GM12864 (cell line): ENCODE measurements at regions not wholly inside any gene's neighbourhood (a gene's known extent, or its start where the extent isn't known, plus 50 kb on each side); places are given as distances from the start of the nearest gene placed in this dataset.

Experiments used
- DNase-seq: peaks from one replicate; pipeline ENCODE4 v3.0.0-alpha.2; 2011; ENCODE audit warnings: low read depth
- H3K4me3 ChIP-seq: 2 replicates; pipeline ENCODE4 v1.5.1; 2011; ENCODE audit warnings: mild to moderate bottlenecking, low read depth, low read length, control low read depth
- TF ChIP-seq, protein P1 (sequence below): IDR thresholded peaks from 2 replicates; pipeline ENCODE4 v1.5.1; 2011; ENCODE audit warnings: low read depth, mild to moderate bottlenecking, moderate library complexity, low read length, control low read depth, inconsistent platforms; ENCODE audit errors: missing control alignments

DNA sequence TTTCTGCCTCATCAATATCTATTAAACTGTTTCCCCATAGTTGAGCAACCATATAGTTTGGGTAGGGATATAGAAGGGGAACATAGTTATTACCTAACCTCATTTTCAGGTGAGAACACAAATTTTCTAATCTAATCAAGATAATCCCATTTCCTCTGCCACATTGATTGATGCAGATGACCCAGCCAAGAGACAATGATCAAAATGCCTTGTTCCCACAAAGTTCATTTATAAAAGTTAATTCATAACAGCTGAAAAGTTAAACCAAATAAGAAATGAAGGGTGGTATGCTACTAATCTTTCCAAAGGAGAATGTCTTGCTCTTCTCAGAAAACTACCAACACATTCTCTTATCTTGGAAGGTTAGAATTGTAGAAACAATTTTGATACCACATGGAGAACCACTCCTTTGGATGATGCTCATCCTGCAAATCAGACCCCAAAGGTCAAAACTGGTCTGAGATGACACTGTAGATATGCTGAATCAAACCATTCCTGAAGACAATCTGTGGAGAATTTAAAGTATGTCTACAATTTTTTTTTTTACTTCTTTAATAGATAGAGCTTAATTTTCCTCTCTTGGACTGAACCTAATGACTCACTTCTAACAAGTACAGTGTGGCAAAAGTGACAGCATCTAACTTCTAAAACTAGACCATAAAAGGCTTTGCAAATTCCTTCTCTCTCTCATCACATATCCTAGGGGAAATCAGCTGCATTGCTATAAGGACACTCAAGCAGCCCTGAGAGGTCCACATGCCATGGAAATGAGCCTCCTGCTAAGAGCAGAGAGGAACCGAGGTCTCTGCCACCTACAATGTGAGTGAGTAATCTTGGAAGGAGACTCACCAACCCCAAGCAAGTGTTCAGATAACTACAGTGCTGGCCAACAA lies 586.7 kb upstream of the TUSC1 start:
- no peak overlapping the region for H3K4me3 ChIP-seq
- TF ChIP-seq, protein P1, sequence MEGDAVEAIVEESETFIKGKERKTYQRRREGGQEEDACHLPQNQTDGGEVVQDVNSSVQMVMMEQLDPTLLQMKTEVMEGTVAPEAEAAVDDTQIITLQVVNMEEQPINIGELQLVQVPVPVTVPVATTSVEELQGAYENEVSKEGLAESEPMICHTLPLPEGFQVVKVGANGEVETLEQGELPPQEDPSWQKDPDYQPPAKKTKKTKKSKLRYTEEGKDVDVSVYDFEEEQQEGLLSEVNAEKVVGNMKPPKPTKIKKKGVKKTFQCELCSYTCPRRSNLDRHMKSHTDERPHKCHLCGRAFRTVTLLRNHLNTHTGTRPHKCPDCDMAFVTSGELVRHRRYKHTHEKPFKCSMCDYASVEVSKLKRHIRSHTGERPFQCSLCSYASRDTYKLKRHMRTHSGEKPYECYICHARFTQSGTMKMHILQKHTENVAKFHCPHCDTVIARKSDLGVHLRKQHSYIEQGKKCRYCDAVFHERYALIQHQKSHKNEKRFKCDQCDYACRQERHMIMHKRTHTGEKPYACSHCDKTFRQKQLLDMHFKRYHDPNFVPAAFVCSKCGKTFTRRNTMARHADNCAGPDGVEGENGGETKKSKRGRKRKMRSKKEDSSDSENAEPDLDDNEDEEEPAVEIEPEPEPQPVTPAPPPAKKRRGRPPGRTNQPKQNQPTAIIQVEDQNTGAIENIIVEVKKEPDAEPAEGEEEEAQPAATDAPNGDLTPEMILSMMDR: no peak
- no peak for DNase-seq

DNA sequence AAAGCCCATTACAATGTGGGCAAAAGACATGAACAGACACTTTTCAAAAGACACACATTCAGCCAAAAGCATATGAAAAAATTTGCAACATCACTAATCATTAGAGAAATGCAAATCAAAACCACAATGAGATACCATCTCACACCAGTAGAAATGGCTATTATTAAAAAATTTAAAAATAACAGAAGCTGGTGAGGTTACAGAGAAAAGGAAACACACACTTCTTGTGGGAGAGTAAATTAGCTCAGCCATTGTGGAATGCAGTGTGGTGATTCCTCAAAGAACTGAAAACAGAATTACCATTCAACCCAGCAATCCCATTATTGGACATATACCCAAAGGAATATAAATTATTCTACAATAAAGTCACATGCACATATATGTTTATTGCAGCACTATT lies 585.2 kb upstream of the TUSC1 start:
- no peak for DNase-seq
- H3K4me3 ChIP-seq: no peak overlapping the region
- TF ChIP-seq, protein P1: no peak

DNA sequence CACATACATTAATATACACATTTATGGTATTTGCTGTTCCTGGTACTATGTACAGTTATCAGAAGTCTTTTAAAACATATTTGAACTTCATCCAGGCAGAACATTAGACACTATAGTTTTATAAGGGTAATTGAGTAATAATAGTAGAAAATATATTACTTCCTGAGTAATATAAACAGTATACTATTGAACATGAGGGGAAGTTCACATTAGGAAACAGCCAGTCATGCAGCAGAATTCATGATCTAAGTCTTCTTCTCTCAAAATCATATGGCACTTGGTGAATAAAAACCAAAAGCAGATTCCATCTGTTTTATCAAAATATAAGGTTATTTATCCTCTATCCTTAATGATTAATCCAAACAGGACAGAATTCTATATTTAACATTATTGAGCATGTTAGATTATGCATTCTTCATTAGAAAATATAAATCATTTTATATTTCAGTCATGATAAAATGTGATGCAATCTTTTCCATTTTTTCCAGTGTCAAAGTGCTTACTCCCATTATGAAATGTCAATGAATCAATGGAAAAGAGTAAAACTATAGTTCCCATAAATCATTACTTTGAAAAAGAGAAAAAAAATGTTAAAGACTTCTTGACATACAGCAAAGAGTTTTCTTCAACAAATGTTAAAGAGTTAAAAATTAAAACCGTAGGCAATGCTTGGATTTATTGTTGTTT lies 584.3 kb upstream of the TUSC1 start:
- H3K4me3 ChIP-seq: no peak overlapping the region
- TF ChIP-seq, protein P1: no peak
- no peak for DNase-seq

DNA sequence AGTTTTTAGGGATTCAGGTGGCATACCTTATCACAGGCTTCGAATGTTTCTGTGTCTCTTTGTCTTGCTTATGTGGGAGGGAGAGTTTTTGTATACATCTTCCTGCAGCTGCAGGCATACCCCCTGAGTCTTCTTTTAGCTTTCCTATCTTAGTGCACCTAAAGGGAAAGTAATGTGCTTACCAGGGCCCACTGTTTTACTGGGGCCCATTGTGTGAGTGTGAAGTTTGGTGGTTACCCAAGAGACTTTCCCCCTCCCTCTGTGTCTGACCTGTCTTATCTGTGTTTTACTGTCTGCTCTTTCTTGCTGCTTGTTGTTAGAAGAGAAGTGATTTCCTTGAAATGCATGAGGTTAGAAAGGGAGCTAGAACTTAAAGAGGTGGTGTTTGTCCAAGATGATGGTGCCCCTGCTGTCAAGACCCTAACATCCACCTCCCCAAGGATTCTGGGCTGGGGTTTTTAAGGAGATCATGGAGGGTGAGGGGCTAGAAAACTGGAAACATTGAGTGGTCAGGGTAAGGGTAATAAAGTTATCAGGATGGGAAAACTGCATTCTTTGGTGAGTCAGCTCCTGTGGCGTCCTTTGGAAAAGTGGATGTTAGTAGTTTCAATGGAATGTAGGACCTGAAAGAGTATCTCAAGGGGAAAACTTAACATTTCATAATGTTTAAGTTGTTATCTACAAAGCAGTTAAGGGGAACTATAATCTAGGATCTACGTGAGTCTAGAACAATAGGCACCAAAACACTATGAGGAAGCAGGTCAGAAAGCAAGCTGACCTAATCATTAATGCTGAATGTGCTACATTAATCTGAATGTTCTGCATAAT lies 583.5 kb upstream of the TUSC1 start:
- H3K4me3 ChIP-seq: no peak overlapping the region
- DNase-seq: no peak
- TF ChIP-seq, protein P1: no peak

DNA sequence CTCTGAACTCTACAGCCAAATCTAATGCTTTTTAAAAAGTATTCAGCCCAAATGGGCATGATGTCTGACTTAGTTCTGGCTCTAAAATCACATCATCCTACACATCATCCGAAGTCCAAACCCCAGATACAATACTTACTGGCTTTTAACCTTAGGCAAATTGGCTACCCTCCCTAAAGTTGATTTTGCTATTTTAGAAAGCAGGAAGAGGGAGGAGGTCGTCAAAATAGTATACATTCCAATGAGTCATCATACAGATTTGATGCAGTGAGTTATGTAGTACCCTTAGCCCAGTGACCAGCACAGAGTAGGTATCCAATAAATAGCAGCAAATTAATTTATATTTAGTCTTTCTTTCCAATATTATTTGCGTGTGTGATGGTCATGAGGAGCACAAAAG lies 582.0 kb upstream of the TUSC1 start:
- TF ChIP-seq, protein P1: no peak
- H3K4me3 ChIP-seq: no peak overlapping the region
- DNase-seq: no peak

DNA sequence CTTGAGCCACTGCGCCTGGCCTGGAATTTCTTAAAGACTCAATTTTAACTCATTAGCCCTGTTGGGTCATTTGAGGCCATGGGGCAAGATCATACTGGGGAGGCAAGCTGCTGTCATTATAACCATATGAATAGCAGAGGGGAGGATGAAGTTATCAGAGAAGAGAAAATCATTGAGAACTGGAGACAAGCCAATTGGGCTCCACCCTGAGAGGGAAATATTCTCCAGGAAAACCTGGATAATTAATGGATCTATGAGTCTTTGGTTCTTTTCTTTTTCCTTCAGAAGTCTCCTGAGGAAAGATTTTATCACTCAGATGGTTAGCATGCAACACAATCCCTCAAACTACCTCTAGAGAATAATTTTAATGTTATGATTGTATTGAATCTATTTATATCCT lies 569.6 kb upstream of the TUSC1 start:
- H3K4me3 ChIP-seq: no peak overlapping the region
- no peak for DNase-seq
- TF ChIP-seq, protein P1: no peak
